ENCODE measurements at regions not wholly inside any gene's neighbourhood (a gene's known extent, or its start where the extent isn't known, plus 50 kb on each side); places are given as distances from the start of the nearest gene placed in this dataset.

DNA sequence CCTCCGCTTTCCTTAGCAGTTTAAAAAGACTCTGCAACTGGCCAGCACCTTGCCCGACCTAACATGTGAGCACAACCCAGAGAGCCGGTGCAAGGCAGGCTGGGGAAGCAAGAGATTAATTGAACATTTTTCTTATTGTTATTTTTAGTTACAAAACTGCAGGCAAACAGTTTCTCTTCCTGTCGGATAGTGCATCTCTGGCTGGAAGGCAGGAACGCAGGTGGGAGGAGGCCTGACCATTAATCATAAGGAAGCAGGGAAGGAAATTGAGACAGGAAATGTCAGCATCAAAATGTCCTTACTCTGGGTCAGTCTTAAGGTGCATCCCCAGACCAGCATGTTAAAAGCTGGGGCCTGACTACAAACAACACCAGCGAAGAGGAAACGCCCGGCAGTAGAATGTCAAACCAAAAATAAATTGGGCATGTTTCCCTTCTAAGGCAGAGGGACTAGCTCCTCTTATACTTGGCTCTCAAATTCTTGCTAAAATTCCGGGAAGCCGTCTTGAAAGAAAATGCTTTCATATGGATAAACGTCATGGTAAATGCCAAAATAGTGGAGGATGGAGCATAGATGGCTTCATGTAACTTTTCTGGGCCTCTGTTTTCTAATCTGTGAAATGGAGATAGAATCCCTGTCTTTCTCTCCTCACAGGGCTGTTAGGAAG is 226.8 kb downstream of the RAP2A start:
- DNase-seq (ENCODE audit: low read depth), result no peak
- no peak overlapping the region for H3K4me3 ChIP-seq (ENCODE audit: low read length)
- TF ChIP-seq, protein P1, sequence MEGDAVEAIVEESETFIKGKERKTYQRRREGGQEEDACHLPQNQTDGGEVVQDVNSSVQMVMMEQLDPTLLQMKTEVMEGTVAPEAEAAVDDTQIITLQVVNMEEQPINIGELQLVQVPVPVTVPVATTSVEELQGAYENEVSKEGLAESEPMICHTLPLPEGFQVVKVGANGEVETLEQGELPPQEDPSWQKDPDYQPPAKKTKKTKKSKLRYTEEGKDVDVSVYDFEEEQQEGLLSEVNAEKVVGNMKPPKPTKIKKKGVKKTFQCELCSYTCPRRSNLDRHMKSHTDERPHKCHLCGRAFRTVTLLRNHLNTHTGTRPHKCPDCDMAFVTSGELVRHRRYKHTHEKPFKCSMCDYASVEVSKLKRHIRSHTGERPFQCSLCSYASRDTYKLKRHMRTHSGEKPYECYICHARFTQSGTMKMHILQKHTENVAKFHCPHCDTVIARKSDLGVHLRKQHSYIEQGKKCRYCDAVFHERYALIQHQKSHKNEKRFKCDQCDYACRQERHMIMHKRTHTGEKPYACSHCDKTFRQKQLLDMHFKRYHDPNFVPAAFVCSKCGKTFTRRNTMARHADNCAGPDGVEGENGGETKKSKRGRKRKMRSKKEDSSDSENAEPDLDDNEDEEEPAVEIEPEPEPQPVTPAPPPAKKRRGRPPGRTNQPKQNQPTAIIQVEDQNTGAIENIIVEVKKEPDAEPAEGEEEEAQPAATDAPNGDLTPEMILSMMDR (IDR thresholded peaks at IDR 0.05; ENCODE audit: insufficient read depth, low read depth, low read length, missing control alignments), result no peak

DNA sequence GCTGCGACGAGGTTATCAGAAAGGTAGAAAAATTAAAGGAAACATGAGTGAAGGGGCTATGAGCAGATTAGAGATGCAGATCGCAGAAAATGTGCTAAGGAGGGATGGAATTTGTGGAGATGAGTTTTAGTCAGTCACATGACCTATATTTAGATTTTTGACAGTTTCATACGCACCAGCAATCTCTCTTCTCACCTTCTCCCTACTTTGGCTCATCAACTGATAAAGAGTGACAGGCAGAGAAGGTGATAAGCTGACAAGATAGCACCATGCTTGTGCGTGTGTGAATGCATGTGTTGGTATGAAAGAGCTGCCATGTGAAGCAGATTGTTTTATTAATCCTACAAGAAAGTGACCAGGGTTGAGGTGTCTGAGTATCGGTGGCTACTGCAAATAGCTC is 252.6 kb downstream of the RAP2A start:
- H3K4me3 ChIP-seq (ENCODE audit: low read length), result no peak overlapping the region
- TF ChIP-seq, protein P1 (IDR thresholded peaks at IDR 0.05; ENCODE audit: insufficient read depth, low read depth, low read length, missing control alignments), result no peak
- DNase-seq (ENCODE audit: low read depth), result no peak

DNA sequence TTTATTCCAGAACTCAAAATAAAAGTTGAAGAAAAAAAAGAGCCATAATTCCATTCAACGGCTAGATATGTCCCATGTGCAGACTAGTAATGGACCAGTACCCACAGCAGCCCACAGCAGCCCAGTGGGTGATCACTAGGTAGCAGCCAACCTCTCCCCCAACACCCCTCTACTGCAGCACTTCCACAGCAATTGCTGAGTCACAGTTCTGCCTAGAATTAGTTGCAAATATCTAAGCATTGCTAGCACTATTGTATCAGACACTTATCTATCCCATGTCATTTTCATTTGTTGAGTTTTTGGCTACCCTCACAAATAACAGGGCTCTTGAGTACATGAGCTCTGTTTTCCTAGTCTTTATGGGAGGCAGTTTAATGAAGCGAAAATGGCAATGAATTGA is 258.7 kb downstream of the RAP2A start:
- TF ChIP-seq, protein P1 (IDR thresholded peaks at IDR 0.05; ENCODE audit: insufficient read depth, low read depth, low read length, missing control alignments), result no peak
- DNase-seq (ENCODE audit: low read depth), result no peak
- no peak overlapping the region for H3K4me3 ChIP-seq (ENCODE audit: low read length)

DNA sequence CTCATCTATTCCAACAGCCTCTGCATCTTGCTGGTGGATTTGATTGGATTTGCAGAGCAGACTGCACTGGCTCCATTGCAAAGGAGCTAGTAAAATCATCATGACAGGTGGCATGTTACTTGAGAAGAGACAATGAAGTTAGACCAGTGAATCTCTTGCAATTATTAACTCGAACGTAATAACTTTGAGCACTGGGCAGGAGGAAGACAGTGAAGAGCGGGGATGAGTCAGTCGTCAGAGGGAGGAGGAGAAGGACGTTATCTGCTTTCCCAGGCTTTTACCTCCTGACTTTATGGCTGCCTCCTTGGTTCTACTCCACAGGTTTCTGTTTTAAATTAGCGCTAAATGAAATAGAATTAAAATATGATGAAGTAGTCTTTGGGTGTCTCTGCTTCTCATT is 257.8 kb upstream of the IPO5 start:
- no peak for DNase-seq (ENCODE audit: low read depth)
- no peak overlapping the region for H3K4me3 ChIP-seq (ENCODE audit: low read length)
- TF ChIP-seq, protein P1 (IDR thresholded peaks at IDR 0.05; ENCODE audit: insufficient read depth, low read depth, low read length, missing control alignments), result no peak

DNA sequence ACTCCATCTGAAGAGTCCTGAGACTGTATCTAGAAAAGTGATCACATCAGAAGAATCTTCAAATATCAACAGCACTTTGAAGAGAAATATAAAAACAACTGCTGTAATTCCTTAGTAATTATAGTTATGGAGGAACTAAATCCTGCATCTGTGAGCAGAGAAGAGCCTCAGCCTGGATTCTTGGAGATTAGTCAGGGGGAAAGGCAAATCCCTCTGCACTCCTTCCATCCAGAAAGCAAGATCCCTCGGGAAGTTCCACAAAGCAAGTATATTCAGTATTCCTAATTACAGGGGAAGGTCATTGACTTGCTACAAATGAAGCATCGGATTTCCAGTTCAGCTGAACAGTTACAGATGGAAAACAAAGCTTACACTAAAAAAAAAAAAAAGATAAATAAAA is 256.6 kb upstream of the IPO5 start:
- H3K4me3 ChIP-seq (ENCODE audit: low read length), result no peak overlapping the region
- no peak for DNase-seq (ENCODE audit: low read depth)
- TF ChIP-seq, protein P1 (IDR thresholded peaks at IDR 0.05; ENCODE audit: insufficient read depth, low read depth, low read length, missing control alignments), result no peak

DNA sequence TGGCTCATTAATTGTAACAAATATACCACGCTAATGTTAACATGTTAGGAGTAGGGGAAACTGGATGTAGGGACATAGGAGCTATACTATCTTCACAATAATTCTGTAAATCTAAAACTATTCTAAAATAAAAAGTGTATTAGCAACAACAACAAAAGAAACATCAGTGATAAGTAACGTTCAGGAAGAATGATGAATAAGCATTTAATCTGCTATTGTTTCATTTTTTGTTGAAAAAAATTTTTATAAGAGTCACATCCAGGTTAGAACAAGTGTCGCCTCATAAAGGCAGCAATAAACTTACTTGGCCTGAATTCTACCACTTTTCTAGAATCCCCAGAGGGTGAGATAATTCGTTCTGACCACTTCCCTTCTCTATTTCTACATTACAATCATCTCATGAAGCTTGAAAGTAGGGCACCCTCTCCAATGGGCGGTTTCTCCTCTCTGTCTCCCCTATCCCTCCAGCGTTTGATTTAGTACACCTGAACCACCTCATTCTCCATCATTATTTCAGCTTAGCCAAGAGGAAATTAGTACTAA is 253.1 kb upstream of the IPO5 start:
- TF ChIP-seq, protein P1 (IDR thresholded peaks at IDR 0.05; ENCODE audit: insufficient read depth, low read depth, low read length, missing control alignments), result no peak

DNA sequence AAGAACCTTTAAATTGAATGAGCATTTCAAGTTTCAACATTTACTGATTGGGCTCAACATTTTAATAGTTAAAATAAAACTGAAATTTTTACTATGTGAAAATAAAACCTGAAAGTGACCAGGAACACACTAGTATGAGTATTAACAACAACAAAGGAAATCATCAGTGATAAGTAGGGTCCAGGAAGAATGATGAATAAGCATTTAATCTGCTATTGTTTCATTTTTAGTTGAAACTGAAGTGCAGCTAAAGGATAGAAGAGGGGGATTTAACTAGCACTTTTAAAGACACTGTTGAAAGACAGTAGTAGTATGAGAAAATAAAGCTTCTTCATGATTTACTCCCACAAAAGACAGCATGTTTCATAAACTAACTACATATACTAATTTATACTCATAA is 250.9 kb upstream of the IPO5 start:
- H3K4me3 ChIP-seq (ENCODE audit: low read length), result no peak overlapping the region
- TF ChIP-seq, protein P1 (IDR thresholded peaks at IDR 0.05; ENCODE audit: insufficient read depth, low read depth, low read length, missing control alignments), result no peak
- DNase-seq (ENCODE audit: low read depth), result no peak

More for the DNA sequence above, 253.1 kb upstream of the IPO5 start:
- no peak overlapping the region for H3K4me3 ChIP-seq (ENCODE audit: low read length)
- DNase-seq (ENCODE audit: low read depth), result no peak

Measured in epithelial cell of esophagus (primary cell).